ENCODE measurements at regions not wholly inside any gene's neighbourhood (a gene's known extent, or its start where the extent isn't known, plus 50 kb on each side); places are given as distances from the start of the nearest gene placed in this dataset.

GRCh38 chr10:110408203-110408871 lies 89.4 kb upstream of the DUSP5 start:
- TF ChIP-seq POLR2A (IDR thresholded peaks at IDR 0.05; ENCODE audit: low read length), result no peak
- TF ChIP-seq GATA1 (IDR thresholded peaks at IDR 0.05; ENCODE audit: low read depth, low read length), result no peak

All from erythroblast (primary cell).